GOT3 (cell line): ENCODE measurements at regions not wholly inside any gene's neighbourhood (a gene's known extent, or its start where the extent isn't known, plus 50 kb on each side); places are given as distances from the start of the nearest gene placed in this dataset.

Experiments
- DNase-seq: peaks from one replicate; lab custom pipeline; 2025; ENCODE audit warnings: mixed read lengths; lab: John Stamatoyannopoulos, UW

- DNase-seq: no peak
Measured at GRCh38 chr2:82675186-82675585, 1783.9 kb downstream of the SUCLG1 start.

GRCh38 chr2:82674652-82675051, 1784.4 kb downstream of the SUCLG1 start:
- no peak for DNase-seq

- DNase-seq: no peak
Measured at GRCh38 chr2:82667491-82667890, 1791.6 kb downstream of the SUCLG1 start.

GRCh38 chr2:82665691-82666090, 1793.4 kb downstream of the SUCLG1 start:
- no peak for DNase-seq

GRCh38 chr2:82657106-82657505, 1802.0 kb downstream of the SUCLG1 start:
- no peak for DNase-seq

GRCh38 chr2:82656420-82656819, 1802.7 kb downstream of the SUCLG1 start:
- no peak for DNase-seq

GRCh38 chr2:82652117-82652516, 1807.0 kb downstream of the SUCLG1 start:
- no peak for DNase-seq

GRCh38 chr2:82650038-82650437, 1809.0 kb downstream of the SUCLG1 start:
- DNase-seq: no peak

- DNase-seq: no peak
Measured at GRCh38 chr2:82641598-82642180, 1817.4 kb downstream of the SUCLG1 start.

- no peak for DNase-seq
Measured at GRCh38 chr2:82636402-82637020, 1822.6 kb downstream of the SUCLG1 start.

- no peak for DNase-seq
Measured at GRCh38 chr2:82599021-82599420, 1860.1 kb downstream of the SUCLG1 start.

- DNase-seq: no peak
Measured at GRCh38 chr2:82596581-82596980, 1862.5 kb downstream of the SUCLG1 start.

GRCh38 chr2:82591718-82592117, 1867.4 kb downstream of the SUCLG1 start:
- DNase-seq: no peak

- DNase-seq: no peak
Measured at GRCh38 chr2:82576656-82577055, 1882.4 kb downstream of the SUCLG1 start.

- no peak for DNase-seq
Measured at GRCh38 chr2:82539280-82539621, 1919.8 kb downstream of the SUCLG1 start.

- no peak for DNase-seq
Measured at GRCh38 chr2:82538590-82539279, 1920.3 kb downstream of the SUCLG1 start.

- DNase-seq: no peak
Measured at GRCh38 chr2:82528288-82528687, 1930.8 kb downstream of the SUCLG1 start.

GRCh38 chr2:82527124-82527523, 1932.0 kb downstream of the SUCLG1 start:
- no peak for DNase-seq

GRCh38 chr2:82526277-82526676, 1932.8 kb downstream of the SUCLG1 start:
- no peak for DNase-seq

- no peak for DNase-seq
Measured at GRCh38 chr2:82525744-82526143, 1933.3 kb downstream of the SUCLG1 start.

- DNase-seq: no peak
Measured at GRCh38 chr2:82524826-82525225, 1934.3 kb downstream of the SUCLG1 start.

- DNase-seq: no peak
Measured at GRCh38 chr2:82511894-82512293, 1947.2 kb downstream of the SUCLG1 start.

- no peak for DNase-seq
Measured at GRCh38 chr2:82508702-82509101, 1950.4 kb downstream of the SUCLG1 start.

- DNase-seq: no peak
Measured at GRCh38 chr2:82507657-82508056, 1951.4 kb downstream of the SUCLG1 start.
